Suprapubic skin (tissue), 4 donors: ENCODE measurements at regions not wholly inside any gene's neighbourhood (a gene's known extent, or its start where the extent isn't known, plus 50 kb on each side); places are given as distances from the start of the nearest gene placed in this dataset.

Experiments
- DNase-seq, 2 donors: peaks; one replicate each; pipeline ENCODE4 v3.0.0-alpha.2; 2019; ENCODE audit warnings: low spot score in 2 of 2
- H3K27ac ChIP-seq: fragments of 200-600 bp; sonication (generic); one replicate; pipeline ENCODE4 v1.5.1; 2019
- H3K27me3 ChIP-seq: fragments of 200-600 bp; sonication (generic); one replicate; pipeline ENCODE4 v1.5.1; 2019
- H3K36me3 ChIP-seq: fragments of 200-600 bp; sonication (generic); one replicate; pipeline ENCODE4 v1.5.1; 2019
- H3K4me1 ChIP-seq: fragments of 200-600 bp; sonication (generic); one replicate; pipeline ENCODE4 v1.5.1; 2019
- H3K4me3 ChIP-seq: fragments of 200-600 bp; sonication (generic); one replicate; pipeline ENCODE4 v1.5.1; 2019; ENCODE audit warnings: mild to moderate bottlenecking
- H3K9me3 ChIP-seq: fragments of 200-600 bp; sonication (generic); one replicate; pipeline ENCODE4 v1.5.1; 2019
- EP300 ChIP-seq: sonication (generic); formaldehyde crosslinking; IDR thresholded peaks from one replicate; pipeline ENCODE4 v1.6.1; 2017; ENCODE audit warnings: antibody characterized with exemption
- POLR2A ChIP-seq, 2 donors: fragments of 450-650 bp; IDR thresholded peaks; one replicate each; pipeline ENCODE4 v1.6.1; 2017; ENCODE audit warnings: antibody characterized with exemption in 2 of 2, mild to moderate bottlenecking in 2 of 2, moderate library complexity in 2 of 2
- POLR2AphosphoS5 ChIP-seq, 3 donors: sonication (generic); formaldehyde crosslinking; IDR thresholded peaks; one replicate each; pipeline ENCODE4 v1.6.1; 2017; ENCODE audit warnings: antibody characterized with exemption in 3 of 3
- whole genome bisulfite sequencing: methylation state at CpG from one replicate; pipeline ENCODE4 v1.1.5; 2018; 5-methylcytosine and 5-hydroxymethylcytosine counted together
- TF ChIP-seq, protein P1 (sequence below), 2 donors: fragments of 200-600 bp in 1 of 2; fragments of 450-650 bp in 1 of 2; sonication (generic) in 1 of 2; IDR thresholded peaks; one replicate each; pipeline ENCODE4 v1.5.1; 2016 to 2019; ENCODE audit warnings: antibody characterized with exemption in 2 of 2, mild to moderate bottlenecking in 1 of 2, moderate library complexity in 1 of 2

GRCh38 chr12:90274407-90274806 is 565.8 kb upstream of the ATP2B1 start:
- TF ChIP-seq, protein P1, sequence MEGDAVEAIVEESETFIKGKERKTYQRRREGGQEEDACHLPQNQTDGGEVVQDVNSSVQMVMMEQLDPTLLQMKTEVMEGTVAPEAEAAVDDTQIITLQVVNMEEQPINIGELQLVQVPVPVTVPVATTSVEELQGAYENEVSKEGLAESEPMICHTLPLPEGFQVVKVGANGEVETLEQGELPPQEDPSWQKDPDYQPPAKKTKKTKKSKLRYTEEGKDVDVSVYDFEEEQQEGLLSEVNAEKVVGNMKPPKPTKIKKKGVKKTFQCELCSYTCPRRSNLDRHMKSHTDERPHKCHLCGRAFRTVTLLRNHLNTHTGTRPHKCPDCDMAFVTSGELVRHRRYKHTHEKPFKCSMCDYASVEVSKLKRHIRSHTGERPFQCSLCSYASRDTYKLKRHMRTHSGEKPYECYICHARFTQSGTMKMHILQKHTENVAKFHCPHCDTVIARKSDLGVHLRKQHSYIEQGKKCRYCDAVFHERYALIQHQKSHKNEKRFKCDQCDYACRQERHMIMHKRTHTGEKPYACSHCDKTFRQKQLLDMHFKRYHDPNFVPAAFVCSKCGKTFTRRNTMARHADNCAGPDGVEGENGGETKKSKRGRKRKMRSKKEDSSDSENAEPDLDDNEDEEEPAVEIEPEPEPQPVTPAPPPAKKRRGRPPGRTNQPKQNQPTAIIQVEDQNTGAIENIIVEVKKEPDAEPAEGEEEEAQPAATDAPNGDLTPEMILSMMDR (IDR thresholded peaks at IDR 0.05), result no peak
- TF ChIP-seq EP300, result no peak
- no peak for TF ChIP-seq POLR2AphosphoS5 (IDR thresholded peaks at IDR 0.05)
- TF ChIP-seq POLR2A (IDR thresholded peaks at IDR 0.05), result no peak
- Histone ChIP-seq H3K4me1 (no peaks in the 10 kb centered on the region), H3K36me3 (no peaks in the 10 kb centered on the region), H3K9me3 (no peaks in the 10 kb centered on the region), H3K27ac (no peak overlapping the region), H3K4me3 (no peak overlapping the region), H3K27me3 (no peaks in the 10 kb centered on the region)
- DNase-seq, result no peak
- 86% methylated on average over 1 of the region's 1 CpG for WGBS

GRCh38 chr12:90268574-90268973 is 559.9 kb upstream of the ATP2B1 start:
- DNase-seq, result no peak
- WGBS, result 63% methylated on average over 3 of the region's 3 CpGs
- TF ChIP-seq, protein P1 (IDR thresholded peaks at IDR 0.05), result no peak
- Histone ChIP-seq H3K9me3 (no peaks in the 10 kb centered on the region), H3K27me3 (no peaks in the 10 kb centered on the region), H3K4me1 (no peaks in the 10 kb centered on the region), H3K4me3 (no peak overlapping the region), H3K36me3 (no peaks in the 10 kb centered on the region), H3K27ac (no peak overlapping the region)

DNA sequence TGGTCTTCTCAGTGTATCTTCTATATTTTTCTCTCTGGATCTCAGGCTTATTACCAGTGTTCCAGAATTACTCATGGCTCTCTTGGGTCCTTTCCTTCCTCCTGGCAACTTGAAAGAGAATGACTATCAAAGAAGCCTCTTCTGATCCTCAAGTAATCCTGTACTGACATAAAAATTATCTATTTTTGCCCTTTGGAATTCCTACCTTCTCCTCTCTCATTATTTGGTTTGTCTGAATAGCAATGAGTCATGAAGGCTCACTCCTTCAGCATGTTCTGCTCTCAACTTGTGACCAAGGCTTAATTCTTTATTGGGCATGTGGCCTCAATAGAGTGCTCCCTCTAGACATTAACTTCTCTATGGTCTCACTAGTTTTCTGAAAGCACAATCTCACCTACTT is 553.6 kb upstream of the ATP2B1 start:
- no peaks in the 10 kb centered on the region for H3K9me3 ChIP-seq
- TF ChIP-seq, protein P1 (IDR thresholded peaks at IDR 0.05), result no peak
- TF ChIP-seq EP300, result no peak
- no peak for TF ChIP-seq POLR2AphosphoS5 (IDR thresholded peaks at IDR 0.05)
- TF ChIP-seq POLR2A (IDR thresholded peaks at IDR 0.05), result no peak
- H3K36me3 ChIP-seq, result no peaks in the 10 kb centered on the region
- no peak overlapping the region for H3K27ac ChIP-seq
- H3K4me3 ChIP-seq, result no peak overlapping the region
- DNase-seq, result no peak
- H3K27me3 ChIP-seq, result no peaks in the 10 kb centered on the region
- no peaks in the 10 kb centered on the region for H3K4me1 ChIP-seq

DNA sequence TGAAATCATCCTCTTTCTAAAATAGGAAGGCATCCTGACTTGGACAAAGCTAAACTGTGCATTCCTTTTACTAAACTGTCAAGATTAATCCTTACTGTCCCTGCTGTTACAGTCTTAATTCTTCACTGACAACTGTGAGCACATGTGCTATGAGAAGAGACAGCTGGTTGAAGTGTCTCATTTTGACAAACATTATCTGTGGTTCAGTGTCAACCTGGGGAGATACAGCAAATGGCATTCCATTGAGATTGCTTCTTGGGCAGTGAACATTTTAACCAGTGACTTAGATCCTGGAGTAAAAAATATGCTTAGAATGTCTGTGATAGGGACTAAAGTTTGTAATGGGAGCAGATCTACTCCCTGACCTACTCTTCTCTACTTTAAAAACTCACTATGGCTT is 552.6 kb upstream of the ATP2B1 start:
- H3K36me3 ChIP-seq, result no peaks in the 10 kb centered on the region
- H3K27ac ChIP-seq, result no peak overlapping the region
- H3K4me3 ChIP-seq, result no peak overlapping the region
- TF ChIP-seq POLR2A (IDR thresholded peaks at IDR 0.05) (no peak), EP300 (no peak), POLR2AphosphoS5 (IDR thresholded peaks at IDR 0.05) (no peak)
- TF ChIP-seq, protein P1 (IDR thresholded peaks at IDR 0.05), result no peak
- H3K4me1 ChIP-seq, result no peaks in the 10 kb centered on the region
- H3K27me3 ChIP-seq, result no peaks in the 10 kb centered on the region
- no peaks in the 10 kb centered on the region for H3K9me3 ChIP-seq
- DNase-seq, result no peak

- Histone ChIP-seq H3K9me3 (no peaks in the 10 kb centered on the region), H3K27me3 (no peaks in the 10 kb centered on the region), H3K4me1 (no peaks in the 10 kb centered on the region), H3K36me3 (no peaks in the 10 kb centered on the region), H3K4me3 (no peak overlapping the region), H3K27ac (no peak overlapping the region)
- DNase-seq, result no peak
- no peak for TF ChIP-seq POLR2A (IDR thresholded peaks at IDR 0.05)
- TF ChIP-seq, protein P1 (IDR thresholded peaks at IDR 0.05), result no peak
- TF ChIP-seq EP300, result no peak
- no peak for TF ChIP-seq POLR2AphosphoS5 (IDR thresholded peaks at IDR 0.05)
- WGBS, result 77% methylated on average over 1 of the region's 1 CpG
Observed at GRCh38 chr12:90260136-90260535, 551.5 kb upstream of the ATP2B1 start.
